HG03045 (cell line): ENCODE measurements at regions not wholly inside any gene's neighbourhood (a gene's known extent, or its start where the extent isn't known, plus 50 kb on each side); places are given as distances from the start of the nearest gene placed in this dataset.
"Not testable (repeated sequence)": the region's sequence is repeated elsewhere in the genome, so short reads cannot be mapped to it uniquely, and the experiment has no call there.

Experiments used
- ATAC-seq: cut with Tn5 transposase; IDR thresholded peaks from one replicate; pipeline ENCODE4 v1.9.1; 2021; ENCODE audit warnings: mild to moderate bottlenecking, moderate library complexity; ENCODE audit not compliant: unreplicated experiment

DNA sequence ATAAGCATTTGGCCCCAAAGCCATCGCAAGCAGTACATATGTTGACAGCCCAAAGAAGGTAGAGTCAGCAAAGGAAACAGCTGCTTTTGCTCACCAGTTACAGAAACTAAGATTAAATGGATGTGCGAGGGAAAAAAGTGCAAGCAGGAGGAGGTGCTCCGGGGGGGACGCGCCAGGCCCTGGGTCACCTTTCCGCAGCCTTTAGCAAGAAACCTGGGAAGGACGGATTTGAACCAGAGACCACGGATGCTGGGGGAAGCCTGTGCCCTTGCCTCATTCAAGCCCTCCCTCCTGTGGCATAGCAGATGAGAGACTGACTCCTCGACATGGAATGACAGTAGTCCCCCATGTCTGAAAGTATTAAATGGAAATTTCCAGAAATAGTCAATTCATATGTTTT, 405.6 kb upstream of the PRKCQ start:
- ATAC-seq: no peak

DNA sequence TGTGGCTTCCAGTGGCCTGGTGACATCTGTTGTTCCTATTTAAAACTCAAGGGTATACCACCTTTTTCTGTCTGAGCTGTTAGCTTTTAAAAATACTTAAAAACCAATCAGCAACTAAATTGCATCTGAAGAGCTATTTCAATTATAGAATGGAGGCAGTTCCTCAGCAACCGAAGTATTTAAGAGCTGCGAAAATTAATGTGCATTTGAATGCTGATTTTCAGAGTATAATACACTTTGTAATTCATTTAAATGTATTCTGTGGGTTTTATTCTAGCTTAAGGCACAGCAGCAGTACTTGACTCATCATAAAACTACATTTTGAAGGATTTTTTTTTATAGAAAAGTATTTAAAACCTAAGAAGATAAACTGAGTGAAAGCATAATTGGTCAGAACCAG, 404.9 kb upstream of the PRKCQ start:
- no peak for ATAC-seq

DNA sequence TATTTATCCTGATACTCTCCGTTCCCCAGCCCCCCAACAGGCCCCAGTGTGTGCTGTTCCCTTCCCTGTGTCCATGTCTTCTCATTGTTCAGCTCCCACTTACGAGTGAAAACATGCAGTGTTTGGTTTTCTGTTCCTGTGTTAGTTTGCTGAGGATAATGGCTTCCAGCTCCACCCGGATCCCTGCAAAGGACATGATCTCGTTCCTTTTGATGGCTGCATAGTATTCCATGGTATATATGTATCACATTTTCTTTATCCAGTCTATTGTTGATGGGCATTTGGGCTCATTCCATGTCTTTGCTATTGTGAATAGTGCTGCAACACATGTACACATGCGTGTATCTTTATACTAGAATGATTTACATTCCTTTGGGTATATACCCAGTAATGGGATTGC, 403.9 kb upstream of the PRKCQ start:
- ATAC-seq: not testable (repeated sequence)

DNA sequence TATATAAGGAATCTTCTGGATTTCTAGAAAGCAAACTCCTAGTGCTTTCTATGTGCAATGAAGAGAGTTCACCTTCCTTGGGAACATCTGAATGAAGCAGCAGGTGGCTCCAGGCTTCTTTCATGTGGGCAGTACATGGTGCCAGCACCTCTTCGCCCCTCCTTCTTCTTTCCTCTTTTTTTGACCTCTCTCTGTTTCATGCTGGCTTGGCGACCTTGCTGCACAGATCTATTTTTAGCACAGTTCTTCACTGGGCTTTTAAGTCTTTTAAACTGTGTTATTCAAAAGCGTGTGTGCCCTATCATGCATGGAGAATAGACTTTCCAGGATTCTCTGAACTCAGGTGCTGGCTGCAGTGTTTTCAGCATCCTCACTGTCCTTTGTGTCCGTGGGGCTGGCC, 400.3 kb upstream of the PRKCQ start:
- no peak for ATAC-seq

DNA sequence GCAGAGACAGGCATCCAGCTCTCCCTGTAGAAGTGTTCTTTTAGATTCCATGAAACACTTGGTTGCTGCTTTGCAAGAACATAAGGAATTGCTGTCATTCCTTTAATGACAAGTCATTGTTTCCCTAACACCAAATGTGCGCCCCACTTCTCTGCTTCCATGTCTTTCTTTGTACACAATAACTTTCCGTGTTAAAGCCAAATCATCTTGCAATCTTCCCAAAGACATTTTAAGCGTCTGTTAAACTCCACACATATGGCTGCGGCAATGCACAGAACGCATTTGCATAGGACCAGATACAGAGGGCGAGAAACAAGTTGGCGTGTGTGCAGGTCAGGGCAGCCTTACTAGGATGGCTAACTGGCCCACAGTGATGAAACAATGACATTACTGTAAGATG, 399.3 kb upstream of the PRKCQ start:
- no peak for ATAC-seq

DNA sequence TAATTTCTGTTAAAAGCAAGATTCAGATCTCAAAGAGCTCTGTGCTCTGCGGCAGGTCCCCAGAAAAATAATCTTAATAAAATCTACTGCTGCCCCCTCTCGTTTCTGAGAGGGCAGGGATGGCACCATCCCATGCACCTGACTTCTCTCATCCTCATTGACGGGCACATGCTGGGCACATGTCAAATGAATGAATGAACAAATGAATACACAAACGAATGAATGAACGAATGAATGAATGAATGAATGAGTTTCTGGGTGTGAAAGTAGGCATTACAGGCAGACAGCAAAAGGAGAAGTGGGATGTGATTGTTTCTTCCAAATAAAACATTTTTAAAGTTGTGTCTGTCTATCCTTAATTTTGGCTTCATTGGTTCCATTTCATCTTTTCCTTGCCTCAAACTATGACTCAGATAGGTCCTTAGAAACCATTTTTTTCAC, 398.1 kb upstream of the PRKCQ start:
- no peak for ATAC-seq

DNA sequence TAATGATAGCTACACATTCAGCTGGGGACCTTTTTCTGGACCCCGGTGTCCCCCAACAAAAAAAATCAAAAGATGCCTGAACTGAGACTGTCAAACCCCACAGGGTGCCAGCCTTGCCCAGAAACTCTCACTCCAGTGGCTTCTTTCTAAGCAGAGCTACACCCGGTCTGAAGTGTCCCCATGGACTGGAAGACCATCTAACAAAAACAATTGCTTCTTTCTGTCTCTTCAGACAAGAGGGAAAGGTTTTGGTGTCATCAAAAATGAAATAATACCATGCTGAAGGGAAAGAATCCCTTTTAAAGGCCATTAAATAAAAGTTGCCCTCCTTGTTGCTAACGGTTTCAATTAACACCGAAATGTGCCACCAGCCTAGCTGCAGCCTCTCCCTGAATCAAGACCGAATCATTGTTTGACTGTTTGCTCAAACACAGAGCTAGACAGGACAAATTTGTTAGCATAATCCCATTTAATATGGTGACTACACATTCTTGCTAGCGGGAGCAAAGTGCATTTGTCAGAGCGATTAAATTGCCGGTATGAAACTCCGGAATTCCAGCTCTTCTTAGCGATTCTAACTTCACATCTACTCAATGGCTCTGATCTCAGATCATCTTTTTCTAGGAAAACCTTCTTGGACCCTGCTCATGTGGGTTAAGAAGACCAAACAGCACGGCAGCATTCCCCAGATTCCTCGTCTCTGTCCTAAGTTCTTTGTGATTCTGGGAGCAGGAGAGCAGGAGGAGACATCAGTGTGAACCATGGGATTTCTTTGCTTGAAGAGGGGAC, 397.5 kb upstream of the PRKCQ start:
- no peak for ATAC-seq

DNA sequence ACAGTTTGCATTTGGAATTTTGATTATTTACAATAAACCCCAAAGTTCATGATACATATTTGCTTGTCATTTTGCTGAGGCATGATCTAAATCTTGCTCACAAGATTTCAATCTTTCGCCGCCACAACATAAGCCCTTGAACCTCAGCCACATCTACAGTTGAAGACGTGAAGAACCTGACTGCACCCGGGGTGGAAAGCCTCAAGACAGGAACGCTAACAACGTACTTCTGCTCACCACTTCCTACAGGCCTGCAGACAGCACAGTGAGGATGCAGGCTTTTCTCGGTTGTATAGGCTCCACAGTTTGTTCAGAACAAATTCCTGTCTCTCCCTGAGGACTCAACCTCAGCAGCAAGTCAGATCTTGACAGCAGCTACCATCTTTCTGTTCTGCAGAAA, 393.8 kb upstream of the PRKCQ start:
- ATAC-seq: no peak

DNA sequence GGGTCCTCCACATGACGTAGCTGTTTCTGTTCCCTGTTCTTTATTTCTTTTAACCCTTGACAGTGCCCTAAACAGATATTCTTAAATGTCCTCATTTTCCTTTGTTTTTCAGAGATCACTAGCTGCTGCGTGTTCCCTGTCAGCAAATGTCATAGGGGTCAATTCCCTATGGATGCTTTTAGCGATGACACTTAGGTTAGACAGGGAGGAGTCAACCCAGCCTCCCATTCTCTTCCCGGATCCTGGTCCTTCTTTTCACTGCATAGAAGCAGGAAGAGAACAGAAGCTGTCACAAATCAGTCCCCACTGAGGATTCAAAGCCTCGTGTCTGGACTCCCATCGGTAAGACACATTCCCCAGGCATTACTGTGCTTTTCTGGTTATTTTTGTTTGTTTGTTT, 392.1 kb upstream of the PRKCQ start:
- ATAC-seq: no peak

DNA sequence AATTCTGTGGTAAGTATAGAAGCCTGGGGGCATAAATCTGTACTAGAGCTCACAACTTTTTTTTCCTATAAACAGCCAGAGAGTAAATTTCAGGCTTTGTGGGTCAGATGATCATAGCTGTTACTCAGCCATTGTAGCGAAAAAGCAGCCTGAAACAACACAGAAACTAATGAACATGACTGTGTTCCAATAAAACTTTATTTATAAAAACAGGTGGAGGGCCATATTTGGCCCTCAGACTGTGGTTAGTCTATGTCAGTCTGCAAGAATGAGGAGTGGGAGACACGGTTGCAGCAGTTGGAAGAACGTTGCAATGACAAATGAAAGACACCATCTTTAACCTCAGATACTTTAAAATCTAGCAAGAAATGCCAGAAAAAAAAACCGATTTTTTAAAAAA, 389.6 kb upstream of the PRKCQ start:
- ATAC-seq: no peak

DNA sequence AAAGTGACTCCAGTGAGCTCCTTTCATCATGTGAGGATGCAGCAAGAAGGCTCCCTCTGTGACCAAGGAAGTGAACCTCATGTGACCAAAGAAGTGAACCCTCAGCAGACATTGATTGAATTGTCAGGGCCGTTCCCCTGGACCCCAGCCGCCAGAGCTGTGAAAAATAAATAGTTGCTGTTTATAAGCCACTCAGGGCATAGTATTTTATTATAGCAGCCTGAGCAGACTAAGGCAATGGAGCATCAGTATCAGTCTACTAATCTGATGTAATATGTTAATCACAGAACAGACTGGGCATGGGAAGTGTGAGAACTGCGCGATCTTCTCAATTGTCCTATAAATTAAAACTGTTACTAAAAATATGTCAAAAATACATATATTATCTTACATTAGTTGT, 384.5 kb upstream of the PRKCQ start:
- no peak for ATAC-seq

DNA sequence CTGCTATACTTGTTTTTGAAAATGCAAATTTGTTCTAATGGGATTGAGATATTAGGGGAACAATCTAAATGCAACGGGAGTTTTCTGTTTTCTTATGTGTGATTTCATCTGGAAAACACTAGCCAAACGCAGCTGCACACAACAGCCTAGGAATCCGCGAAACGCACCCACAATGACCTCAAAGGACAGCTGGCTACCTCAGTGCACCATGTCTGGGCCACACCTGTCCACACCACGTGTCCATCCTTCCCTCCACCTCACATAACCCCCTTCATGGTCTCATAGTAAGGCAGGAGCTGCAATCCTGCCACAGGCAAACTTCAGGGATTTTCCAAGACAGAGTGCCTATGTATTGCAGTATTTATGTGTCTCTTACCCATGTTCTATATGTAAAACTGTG, 382.5 kb upstream of the PRKCQ start:
- no peak for ATAC-seq

DNA sequence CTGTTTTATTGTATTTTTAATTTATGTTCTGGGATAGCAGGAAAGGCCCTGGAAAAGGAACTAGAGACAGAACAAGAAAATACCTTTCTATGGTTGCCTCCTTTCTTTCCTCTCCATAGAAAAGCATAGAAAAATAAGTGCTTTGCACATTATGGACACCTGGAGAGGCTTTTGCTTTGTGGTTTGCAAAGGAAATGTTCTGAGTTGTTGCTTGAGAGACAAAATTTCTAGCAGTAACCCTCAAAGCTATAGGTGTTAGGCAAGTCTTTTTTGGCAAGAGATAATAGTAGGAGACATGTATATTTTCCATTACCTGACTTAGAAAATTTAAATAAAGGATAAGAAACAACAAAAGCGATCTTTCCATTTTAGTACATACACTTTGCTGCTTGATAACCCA, 378.6 kb upstream of the PRKCQ start:
- ATAC-seq: no peak

DNA sequence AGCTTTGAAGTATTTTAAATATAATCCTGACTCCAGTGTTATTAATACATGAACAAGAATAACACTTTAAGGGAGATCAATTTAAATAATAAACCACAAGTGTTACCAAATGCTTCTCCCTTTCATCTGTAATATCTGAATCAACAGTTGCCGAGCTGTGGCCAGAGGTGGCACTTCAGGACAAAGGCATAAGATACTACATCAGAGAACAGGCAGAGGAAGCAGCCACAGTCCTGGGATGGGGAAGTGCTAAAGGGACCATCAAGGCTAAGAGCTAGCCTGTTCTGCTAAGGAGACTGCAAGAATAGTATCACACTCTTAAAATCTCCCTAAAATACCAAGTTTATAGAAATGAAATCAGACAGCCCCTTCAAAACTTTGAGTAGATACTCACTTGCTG, 378.2 kb upstream of the PRKCQ start:
- ATAC-seq: no peak

DNA sequence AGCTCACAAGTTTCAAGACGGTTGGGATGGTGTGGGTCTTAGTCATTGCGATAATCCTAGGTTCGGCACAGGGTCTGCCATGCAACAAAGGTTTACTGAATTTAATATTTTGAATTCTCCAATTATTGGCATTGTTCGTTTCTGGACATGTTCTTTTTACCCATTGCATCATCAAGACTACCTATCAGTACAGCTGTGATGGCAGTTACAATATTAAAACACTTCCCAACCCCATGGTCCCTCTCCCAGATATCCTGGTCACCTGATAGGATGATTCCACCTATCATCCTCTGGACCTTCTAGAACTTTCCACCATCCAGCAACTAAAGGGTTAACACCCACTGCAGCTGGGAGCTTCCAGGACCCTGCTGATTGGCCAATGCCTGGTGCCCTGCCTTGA, 377.8 kb upstream of the PRKCQ start:
- no peak for ATAC-seq

DNA sequence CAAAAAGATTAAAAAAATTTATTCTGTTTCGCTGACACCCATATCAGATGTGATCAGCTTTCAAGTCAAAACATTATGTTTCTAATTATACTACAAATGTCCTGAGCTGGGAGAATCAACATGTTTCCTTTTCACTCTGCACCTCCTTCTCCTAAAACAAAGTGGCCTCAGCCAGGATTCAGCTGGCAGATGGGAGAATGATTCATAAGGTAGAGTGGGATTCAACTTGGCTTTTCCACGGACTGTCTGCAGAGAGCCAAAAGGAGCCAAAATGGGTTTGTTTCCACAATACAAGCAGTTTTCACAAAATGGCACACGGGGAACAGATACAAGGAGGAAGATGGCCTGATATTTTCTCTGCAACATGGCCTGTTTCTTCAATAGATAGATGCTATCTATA, 376.5 kb upstream of the PRKCQ start:
- ATAC-seq: no peak

DNA sequence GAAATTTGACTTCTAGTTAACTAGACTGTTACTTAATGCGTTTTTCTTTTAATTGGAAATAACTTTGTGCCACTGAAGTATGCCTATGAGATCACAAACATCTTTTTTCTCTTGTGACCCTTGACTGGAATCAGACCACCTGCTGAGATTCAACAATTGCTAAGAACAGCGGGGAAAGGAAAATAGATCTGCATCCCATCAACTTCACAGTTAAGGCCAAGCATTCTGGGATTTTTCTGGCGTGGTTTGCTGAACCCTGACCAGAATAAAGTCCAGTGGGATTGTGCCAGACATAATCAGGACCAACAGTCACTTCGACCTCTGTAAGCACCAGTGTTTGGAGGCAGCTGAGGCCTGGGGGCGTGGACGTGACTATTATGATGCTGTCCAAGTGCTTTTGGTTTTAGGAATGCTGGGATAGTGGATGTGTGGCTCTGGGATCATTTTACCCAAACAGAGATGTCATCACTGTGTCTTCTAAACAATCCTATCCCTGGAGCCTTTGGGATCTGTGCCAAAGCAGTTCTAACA, 373.3 kb upstream of the PRKCQ start:
- ATAC-seq: no peak

DNA sequence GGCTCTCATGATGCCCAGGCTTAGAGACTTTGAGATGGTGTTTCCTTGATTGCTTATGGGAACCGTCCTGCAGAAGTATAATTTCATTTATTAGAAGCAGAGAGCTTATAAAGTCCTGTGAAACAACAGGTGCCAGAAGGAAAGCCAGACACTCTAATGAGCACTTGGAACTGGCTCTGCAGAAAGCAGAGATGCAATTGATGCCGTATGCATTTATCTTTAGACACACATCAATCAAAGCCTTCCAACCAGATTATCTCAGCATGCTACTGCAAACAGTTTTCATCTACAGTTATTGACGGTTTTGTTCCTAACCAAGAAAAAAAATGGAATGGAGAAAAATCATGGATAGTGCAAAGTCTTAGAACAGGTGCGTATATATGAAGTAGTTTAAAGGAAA, 371.7 kb upstream of the PRKCQ start:
- ATAC-seq: no peak

DNA sequence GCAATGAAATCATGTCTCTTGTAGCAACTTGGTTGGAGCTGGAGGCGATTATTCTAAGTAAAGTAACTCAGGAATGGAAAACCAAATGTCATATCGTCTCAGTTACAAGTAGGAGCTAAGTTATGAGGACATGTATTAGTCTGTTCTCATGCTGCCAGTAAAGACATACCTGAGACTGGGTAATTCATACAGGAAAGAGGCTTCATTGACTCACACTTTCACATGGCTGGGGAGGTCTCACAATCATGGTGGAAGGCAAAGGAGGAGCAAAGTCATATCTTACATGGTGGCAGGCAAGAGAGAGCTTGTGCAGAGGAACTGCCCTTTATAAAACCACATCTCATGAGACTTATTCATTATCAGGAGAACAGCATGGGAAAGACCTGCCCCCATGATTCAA, 370.1 kb upstream of the PRKCQ start:
- no peak for ATAC-seq

DNA sequence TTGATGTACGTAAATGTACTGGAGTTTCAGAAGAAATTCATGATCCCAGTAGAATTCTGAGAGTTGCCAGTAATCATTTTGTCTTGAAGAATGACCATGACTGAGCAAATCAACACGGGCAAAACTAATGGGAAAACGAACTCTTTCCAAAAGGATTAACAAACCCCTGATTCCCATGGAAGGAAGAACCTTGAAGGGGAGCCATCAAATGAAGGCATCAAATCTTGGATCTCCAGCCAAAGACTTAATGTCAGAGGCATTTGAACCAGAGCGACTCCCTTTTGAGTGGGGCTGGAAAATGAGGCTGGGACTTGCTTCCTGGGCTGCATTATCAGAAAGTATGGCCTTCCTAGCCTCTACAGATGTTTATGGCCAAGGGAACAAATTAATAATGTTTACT, 364.4 kb upstream of the PRKCQ start:
- no peak for ATAC-seq

DNA sequence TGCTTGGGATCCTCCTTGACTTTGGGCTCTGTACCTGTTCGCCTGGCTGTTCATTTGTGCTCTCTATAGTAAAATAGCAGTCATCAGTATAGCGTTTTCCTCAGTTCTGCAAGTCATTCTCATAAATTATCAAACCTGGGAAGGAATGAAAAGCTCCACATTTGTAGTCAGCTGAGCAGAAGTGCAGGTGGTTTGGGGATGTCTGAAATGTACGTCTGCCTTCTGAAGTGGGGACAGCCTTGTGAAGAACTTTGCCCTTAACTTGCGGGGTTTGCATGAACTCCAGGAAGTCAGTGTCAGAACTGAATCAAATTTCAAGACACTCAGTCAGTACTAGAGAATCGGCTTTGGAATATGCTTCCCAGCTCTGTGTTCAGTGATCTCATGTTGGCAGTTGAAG, 358.3 kb upstream of the PRKCQ start:
- no peak for ATAC-seq

DNA sequence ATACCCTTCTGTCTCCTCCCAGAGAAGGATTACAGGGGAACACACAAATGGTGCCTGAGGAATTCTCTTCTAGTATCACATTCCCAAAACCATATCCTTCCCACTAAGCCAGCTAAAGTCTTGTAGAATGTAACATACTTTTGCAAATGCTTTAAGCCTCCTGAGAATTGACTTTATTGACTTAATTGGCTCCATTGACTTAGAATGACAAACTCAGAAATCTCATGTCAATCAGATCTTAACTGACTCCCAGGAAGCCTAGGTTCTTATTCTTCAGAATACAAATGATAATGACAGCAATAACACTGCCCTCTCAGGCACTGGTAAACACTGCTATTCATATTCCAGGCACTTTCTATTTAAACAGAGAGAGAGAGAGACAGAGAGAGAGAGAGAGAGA, 356.9 kb upstream of the PRKCQ start:
- ATAC-seq: no peak
